ENCODE measurements at regions not wholly inside any gene's neighbourhood (a gene's known extent, or its start where the extent isn't known, plus 50 kb on each side); places are given as distances from the start of the nearest gene placed in this dataset.

- no peak for TF ChIP-seq CTCF (conservative IDR thresholded peaks at IDR 0.05; ENCODE audit: control insufficient read depth, insufficient read depth, low read depth, low read length)
- DNase-seq (ENCODE audit: low read depth): no peak
These were observed 135.9 kb upstream of the HNRNPA3 start for GRCh38 chr2:177076636-177077179.

GRCh38 chr2:177077778-177078177 lies 134.8 kb upstream of the HNRNPA3 start:
- no peak for DNase-seq (ENCODE audit: low read depth)
- no peak overlapping the region for H3K4me3 ChIP-seq (ENCODE audit: control insufficient read depth, low read depth, low read length)
- no peak for TF ChIP-seq CTCF (conservative IDR thresholded peaks at IDR 0.05; ENCODE audit: control insufficient read depth, insufficient read depth, low read depth, low read length)

More at GRCh38 chr2:177076636-177077179, 135.9 kb upstream of the HNRNPA3 start:
- H3K4me3 ChIP-seq (ENCODE audit: control insufficient read depth, low read depth, low read length): no peak overlapping the region

GRCh38 chr2:177078416-177078815 lies 134.2 kb upstream of the HNRNPA3 start:
- no peak for TF ChIP-seq CTCF (conservative IDR thresholded peaks at IDR 0.05; ENCODE audit: control insufficient read depth, insufficient read depth, low read depth, low read length)
- no peak overlapping the region for H3K4me3 ChIP-seq (ENCODE audit: control insufficient read depth, low read depth, low read length)
- peak; percentile 85 for DNase-seq (ENCODE audit: low read depth)

GRCh38 chr2:177078855-177079254 lies 133.7 kb upstream of the HNRNPA3 start:
- DNase-seq (ENCODE audit: low read depth): peak; percentile 25
- TF ChIP-seq CTCF (conservative IDR thresholded peaks at IDR 0.05; ENCODE audit: control insufficient read depth, insufficient read depth, low read depth, low read length): no peak
- no peak overlapping the region for H3K4me3 ChIP-seq (ENCODE audit: control insufficient read depth, low read depth, low read length)

GRCh38 chr2:177080746-177081284 lies 131.8 kb upstream of the HNRNPA3 start:
- no peak for TF ChIP-seq CTCF (conservative IDR thresholded peaks at IDR 0.05; ENCODE audit: control insufficient read depth, insufficient read depth, low read depth, low read length)
- DNase-seq (ENCODE audit: low read depth): no peak
- no peak overlapping the region for H3K4me3 ChIP-seq (ENCODE audit: control insufficient read depth, low read depth, low read length)

- TF ChIP-seq CTCF (conservative IDR thresholded peaks at IDR 0.05; ENCODE audit: control insufficient read depth, insufficient read depth, low read depth, low read length): no peak
- no peak overlapping the region for H3K4me3 ChIP-seq (ENCODE audit: control insufficient read depth, low read depth, low read length)
- DNase-seq (ENCODE audit: low read depth): no peak
These were observed 128.0 kb upstream of the HNRNPA3 start for GRCh38 chr2:177084607-177085006.
